Fibroblast of villous mesenchyme (primary cell): ENCODE measurements at regions not wholly inside any gene's neighbourhood (a gene's known extent, or its start where the extent isn't known, plus 50 kb on each side); places are given as distances from the start of the nearest gene placed in this dataset. TPM values are rescaled to one million over a fixed set of nuclear protein-coding genes. Genes with fewer than 3 reads are reported as not detected.

ENCODE experiments used
- DNase-seq: peaks from one replicate; pipeline ENCODE4 v3.0.0-alpha.2; 2010; ENCODE audit warnings: low read depth
- H3K4me3 ChIP-seq: 2 replicates; pipeline ENCODE4 v1.5.1; 2011; ENCODE audit warnings: low read depth, mild to moderate bottlenecking, low read length
- CTCF ChIP-seq: IDR thresholded peaks from 2 replicates; pipeline ENCODE4 v1.5.1; 2012; ENCODE audit warnings: low read depth, mild to moderate bottlenecking, low read length; ENCODE audit not compliant: insufficient read depth
- small RNA-seq: library from RNA; depleted of rRNA; stranded (forward); fragments of <200 nt; gene quantifications from one replicate; pipeline ENCODE3, GENCODE V24; 2012

GRCh38 chr4:46444318-46445000 is 54.5 kb upstream of the GABRA2 start:
- H3K4me3 ChIP-seq, result no peak overlapping the region
- no peak for DNase-seq
- no peak for TF ChIP-seq CTCF

GRCh38 chr4:46442963-46443362 is 53.0 kb upstream of the GABRA2 start:
- no peak overlapping the region for H3K4me3 ChIP-seq
- no peak for TF ChIP-seq CTCF
- peak; percentile 31 for DNase-seq

GRCh38 chr4:46441136-46441859 is 51.4 kb upstream of the GABRA2 start:
- no peak for TF ChIP-seq CTCF
- no peak overlapping the region for H3K4me3 ChIP-seq
- peak; percentile 64 for DNase-seq

Small RNA genes in the stretch of these regions (small RNA-seq; reads per million reads assigned to genes)
- gene RNU6-412P, result not detected
